ENCODE measurements at regions not wholly inside any gene's neighbourhood (a gene's known extent, or its start where the extent isn't known, plus 50 kb on each side); places are given as distances from the start of the nearest gene placed in this dataset.

- dilution Hi-C loops (cut with MboI; ENCODE audit: extremely low pct_ligation_motif_present, low sequenced_read_pairs) (no loop called here), intact Hi-C loops (cut with micrococcal nuclease) (no loop called here)
- BruUV-seq (replicated peaks), result no TSS peak
- H3K4me2 ChIP-seq (ENCODE audit: insufficient read depth, low read length), result no peak overlapping the region
- no peak for TF ChIP-seq CTCF (IDR thresholded peaks at IDR 0.05; ENCODE audit: extremely low read depth in 1 of 2, insufficient read depth in 1 of 2, low read depth in 1 of 2, low read length in 2 of 2)
- no peak for TF ChIP-seq POLR2AphosphoS5 (IDR thresholded peaks at IDR 0.05; ENCODE audit: insufficient read depth, low read depth, low read length)
- TF ChIP-seq FOS (IDR thresholded peaks at IDR 0.05; ENCODE audit: borderline replicate concordance, insufficient read depth, low read length), result no peak
- TF ChIP-seq GATA2 (IDR thresholded peaks at IDR 0.05; ENCODE audit: insufficient read depth, insufficient read length, low read depth, low read length), result no peak
- no peak for TF ChIP-seq MYC (IDR thresholded peaks at IDR 0.05; ENCODE audit: low read depth, low read length)
- TF ChIP-seq EZH2 (IDR thresholded peaks at IDR 0.05; ENCODE audit: borderline replicate concordance, low read depth, low read length, severe bottlenecking), result no peak
- TF ChIP-seq POLR2A (IDR thresholded peaks at IDR 0.05; ENCODE audit: low read depth, low read length), result no peak
- TF ChIP-seq JUN (IDR thresholded peaks at IDR 0.05; ENCODE audit: borderline replicate concordance, insufficient read depth, insufficient read length, low read depth), result no peak
- no peak for TF ChIP-seq MAX (IDR thresholded peaks at IDR 0.05; ENCODE audit: insufficient read depth, insufficient read length)
- ChIA-PET POLR2A (no interaction called here), CTCF (interaction anchor here (1.3 kb wide), 1 partner anchor 95 kb away, joined by 3 read pairs; no protein-coding TSS in a partner anchor)
- H3K79me2 ChIP-seq (ENCODE audit: control insufficient read depth, insufficient read depth, low read length), result no peaks in the 10 kb centered on the region
- H3K9ac ChIP-seq (replicated peaks; ENCODE audit: extremely low read depth, insufficient read depth, low read length), result no peak overlapping the region
- no peak overlapping the region for H3K27ac ChIP-seq (ENCODE audit: insufficient read depth, low read depth, low read length)
- FAIRE-seq (no peak), DNase-seq (ENCODE audit: low read depth, low spot score) (no peak)
- no peaks in the 10 kb centered on the region for H4K20me1 ChIP-seq (replicated peaks; ENCODE audit: control insufficient read depth, extremely low read depth, insufficient read depth, low read length)
- no peaks in the 10 kb centered on the region for H3K9me1 ChIP-seq (replicated peaks; ENCODE audit: control insufficient read depth, extremely low read depth, insufficient read depth, low read length)
- H2AFZ ChIP-seq (ENCODE audit: low read depth, low read length), result no peak overlapping the region
- H3K4me1 ChIP-seq (ENCODE audit: control insufficient read depth, extremely low read depth, insufficient read depth, low read length), result no peaks in the 10 kb centered on the region
- H3K9me3 ChIP-seq (replicated peaks; ENCODE audit: control insufficient read depth, insufficient read depth, low read length), result no peaks in the 10 kb centered on the region
- no peaks in the 10 kb centered on the region for H3K36me3 ChIP-seq (ENCODE audit: control insufficient read depth in 2 of 2, extremely low read depth in 1 of 2, insufficient read depth in 2 of 2, low read length in 2 of 2)
- H3K4me3 ChIP-seq (replicated peaks in 1 of 3; ENCODE audit: insufficient read depth in 1 of 3, low read depth in 1 of 3, low read length in 3 of 3), result no peak overlapping the region
- peaks cover 5 to 16% of the 10 kb centered on the region in 2 experiments for H3K27me3 ChIP-seq (ENCODE audit: control insufficient read depth in 2 of 2, insufficient read depth in 2 of 2, low read length in 2 of 2)
Measured at GRCh38 chr21:34019402-34019801, 54.0 kb upstream of the MRPS6 start.
